H1 (cell line): ENCODE measurements at regions not wholly inside any gene's neighbourhood (a gene's known extent, or its start where the extent isn't known, plus 50 kb on each side); places are given as distances from the start of the nearest gene placed in this dataset.

Source experiments
- FOSL1 ChIP-seq: IDR thresholded peaks from 2 replicates; pipeline ENCODE4 v1.6.1; 2011; ENCODE audit warnings: mild to moderate bottlenecking, low read depth, low read length, moderate library complexity; ENCODE audit not compliant: insufficient read depth
- POU5F1 ChIP-seq: IDR thresholded peaks from 2 replicates; pipeline ENCODE4 v1.6.1; 2011; ENCODE audit warnings: low read depth, mild to moderate bottlenecking, low read length, moderate library complexity
- RAD21 ChIP-seq, 2 experiments: IDR thresholded peaks in 1 of 2; conservative IDR thresholded peaks in 1 of 2; 2 replicates each; pipeline ENCODE4 v1.6.1; 2011; ENCODE audit warnings: low read depth in 2 of 2, low read length in 2 of 2, improper control_type of control experiment in 1 of 2, inconsistent platforms in 1 of 2, mild to moderate bottlenecking in 1 of 2, moderate library complexity in 1 of 2
- SIX5 ChIP-seq: IDR thresholded peaks from 2 replicates; pipeline ENCODE4 v1.6.1; 2011; ENCODE audit warnings: mild to moderate bottlenecking, low read depth, low read length
- TAF1 ChIP-seq: IDR thresholded peaks from 2 replicates; pipeline ENCODE4 v1.6.1; 2011; ENCODE audit warnings: mild to moderate bottlenecking, low read depth, low read length

DNA sequence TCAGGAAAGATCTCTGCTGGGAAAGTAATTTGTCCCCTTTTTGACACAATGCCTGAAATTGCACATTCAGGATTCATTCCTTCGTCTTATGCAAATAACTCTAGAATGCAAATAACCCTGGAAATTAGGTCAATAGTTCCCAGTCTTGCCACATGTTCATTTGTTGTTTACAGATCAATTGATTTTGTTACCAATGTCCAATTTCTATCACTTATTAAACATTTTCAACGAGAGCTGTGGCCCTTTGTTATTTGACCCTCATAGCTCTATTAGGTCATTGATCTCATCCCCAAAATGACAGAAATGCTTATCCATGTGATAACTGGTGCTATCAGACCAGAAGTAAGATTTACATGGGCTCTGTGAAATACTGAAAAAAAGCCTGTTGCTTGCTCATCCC, 275.3 kb upstream of the REG3G start (continued):
- TF ChIP-seq FOSL1 (no peak), SIX5 (no peak), POU5F1 (no peak), TAF1 (no peak), RAD21 (IDR thresholded peaks at IDR 0.05 in 1 of 2, conservative IDR thresholded peaks at IDR 0.05 in 1 of 2; ENCODE audit: low read depth in 2 of 2, low read length in 2 of 2) (no peak)
